HepG2 (cell line): ENCODE measurements at regions not wholly inside any gene's neighbourhood (a gene's known extent, or its start where the extent isn't known, plus 50 kb on each side); places are given as distances from the start of the nearest gene placed in this dataset.

Experiments used
- BCL6 ChIP-seq: IDR thresholded peaks from 2 replicates; pipeline ENCODE4 v1.6.1; 2016; ENCODE audit warnings: missing genetic modification reagents, missing compliant biosample characterization
- FOXC1 ChIP-seq: sonication (generic); formaldehyde crosslinking; IDR thresholded peaks from 2 replicates; pipeline ENCODE4 v1.8.0; 2022; ENCODE audit warnings: mild to moderate bottlenecking, missing genetic modification reagents, borderline replicate concordance
- KDM5A ChIP-seq: fragments of 200-600 bp; sonication (generic); IDR thresholded peaks from 2 replicates; pipeline ENCODE4 v1.7.0; 2018; ENCODE audit warnings: antibody characterized with exemption, mild to moderate bottlenecking, low read length, borderline replicate concordance
- MBNL3 ChIP-seq: fragments of 250-450 bp; sonication (Bioruptor Pico); conservative IDR thresholded peaks from 2 replicates; pipeline ENCODE4 v1.8.0; 2022; ENCODE audit warnings: mild to moderate bottlenecking, inconsistent platforms
- MTA1 ChIP-seq: sonication (generic); formaldehyde crosslinking; IDR thresholded peaks from 2 replicates; pipeline ENCODE4 v1.4.0; 2020; ENCODE audit warnings: missing genetic modification reagents, mild to moderate bottlenecking, borderline replicate concordance
- NFRKB ChIP-seq: fragments of 450-650 bp; IDR thresholded peaks from 2 replicates; pipeline ENCODE4 v1.6.1; 2017
- RNF2 ChIP-seq: fragments of 450-650 bp; conservative IDR thresholded peaks from 2 replicates; pipeline ENCODE4 v1.6.1; 2016; ENCODE audit warnings: low read depth
- SNAI1 ChIP-seq: sonication (generic); formaldehyde crosslinking; IDR thresholded peaks from 2 replicates; pipeline ENCODE4 v1.5.0; 2020; ENCODE audit warnings: mild to moderate bottlenecking, missing genetic modification reagents, borderline replicate concordance
- SNRNP70 ChIP-seq: fragments of 200-400 bp; formaldehyde crosslinking; IDR thresholded peaks from 2 replicates; pipeline ENCODE4 v1.6.1; 2017; ENCODE audit warnings: mild to moderate bottlenecking, low read depth, low read length, moderate library complexity
- TEAD3 ChIP-seq: optimal IDR thresholded peaks from 2 replicates; pipeline ENCODE3; 2016; ENCODE audit warnings: borderline replicate concordance
- ZBTB20 ChIP-seq: sonication (generic); formaldehyde crosslinking; IDR thresholded peaks from 2 replicates; pipeline ENCODE4 v1.8.1; 2023; ENCODE audit warnings: missing genetic modification reagents, low read depth, mild to moderate bottlenecking, borderline replicate concordance
- ZBTB38 ChIP-seq: sonication (generic); formaldehyde crosslinking; IDR thresholded peaks from 2 replicates; pipeline ENCODE4 v1.5.1; 2020; ENCODE audit warnings: mild to moderate bottlenecking, missing genetic modification reagents
- ZMYM4 ChIP-seq: sonication (generic); formaldehyde crosslinking; IDR thresholded peaks from 2 replicates; pipeline ENCODE4 v1.8.1; 2023; ENCODE audit warnings: mild to moderate bottlenecking, missing genetic modification reagents
- ZNF430 ChIP-seq: sonication (generic); formaldehyde crosslinking; IDR thresholded peaks from 2 replicates; pipeline ENCODE4 v1.9.0; 2021; ENCODE audit warnings: mild to moderate bottlenecking, missing genetic modification reagents
- ZNF605 ChIP-seq: sonication (generic); formaldehyde crosslinking; IDR thresholded peaks from 2 replicates; pipeline ENCODE4 v1.8.0; 2022; ENCODE audit warnings: mild to moderate bottlenecking, missing genetic modification reagents
- TF ChIP-seq, protein P1 (sequence below): sonication (generic); formaldehyde crosslinking; IDR thresholded peaks from 2 replicates; pipeline ENCODE4 v1.5.0; 2020; ENCODE audit warnings: missing genetic modification reagents
- TF ChIP-seq, protein P2 (sequence below): sonication (generic); formaldehyde crosslinking; IDR thresholded peaks from 2 replicates; pipeline ENCODE4 v1.8.0; 2022; ENCODE audit warnings: missing genetic modification reagents, low read depth, mild to moderate bottlenecking, borderline replicate concordance
- TF ChIP-seq, protein P3 (sequence below): sonication (generic); formaldehyde crosslinking; IDR thresholded peaks from 2 replicates; pipeline ENCODE4 v1.5.1; 2020; ENCODE audit warnings: missing genetic modification reagents, mild to moderate bottlenecking, borderline replicate concordance
- TF ChIP-seq, protein P4 (sequence below): sonication (generic); formaldehyde crosslinking; conservative IDR thresholded peaks from 2 replicates; pipeline ENCODE4 v1.4.0; 2020; ENCODE audit warnings: mild to moderate bottlenecking, missing genetic modification reagents, moderate library complexity
- TF ChIP-seq, protein P5 (sequence below): sonication (generic); formaldehyde crosslinking; IDR thresholded peaks from 2 replicates; pipeline ENCODE4 v1.5.0; 2020; ENCODE audit warnings: mild to moderate bottlenecking, missing genetic modification reagents

DNA sequence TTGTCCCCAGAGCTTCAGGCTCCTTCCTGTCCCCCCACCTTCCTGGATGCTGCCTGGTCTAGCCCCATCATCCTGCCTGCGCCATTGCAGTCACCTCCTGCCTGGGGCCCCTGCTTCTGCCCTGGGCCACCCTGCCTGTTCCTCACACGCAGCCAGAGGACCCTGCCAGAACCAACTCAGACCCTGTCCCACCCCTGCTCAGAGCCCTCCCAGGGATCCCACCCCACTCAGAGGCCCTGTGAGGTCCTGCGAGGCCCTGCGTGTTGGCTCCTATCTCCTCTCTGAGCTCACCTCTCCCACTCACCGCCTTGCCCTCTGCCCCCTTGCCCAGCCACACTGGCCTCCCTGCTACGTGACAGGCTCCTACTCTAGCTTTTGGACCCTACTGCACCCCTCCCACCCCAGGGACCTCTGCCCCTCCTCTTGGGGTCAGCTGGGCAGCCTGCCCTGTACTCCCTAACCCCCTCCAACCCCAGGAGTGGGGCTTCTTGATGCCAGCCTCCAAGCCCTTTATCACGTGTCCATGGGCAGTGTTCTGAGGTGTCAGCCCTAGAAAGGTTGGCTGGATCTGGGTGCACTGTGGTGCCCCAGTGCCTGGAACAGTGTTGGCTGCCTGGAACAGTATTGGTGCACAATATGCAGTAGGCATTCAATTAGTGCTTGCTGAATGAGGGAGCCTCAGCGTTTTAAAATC is 68.3 kb downstream of the CEBPB start (continued):
- TF ChIP-seq ZNF430 (CRISPR knock-in tag) (0 out of 2 replicates have a peak, but pooled peaks have one; percentile 43), KDM5A (no peak), NFRKB (no peak), ZBTB38 (CRISPR knock-in tag) (peak; percentile 42; the same call in 1 of the 2 replicates), ZBTB20 (CRISPR knock-in tag) (no peak), MTA1 (CRISPR knock-in tag) (peak; percentile 52; the same call in 1 of the 2 replicates), BCL6 (CRISPR knock-in tag) (no peak), ZNF605 (CRISPR knock-in tag) (no peak), FOXC1 (CRISPR knock-in tag) (no peak), RNF2 (no peak), ZMYM4 (CRISPR knock-in tag) (no peak), MBNL3 (CRISPR knock-in tag) (no peak), TEAD3 (CRISPR knock-in tag) (peak; percentile 72), SNRNP70 (no peak), SNAI1 (CRISPR knock-in tag) (no peak)
- TF ChIP-seq, protein P1, sequence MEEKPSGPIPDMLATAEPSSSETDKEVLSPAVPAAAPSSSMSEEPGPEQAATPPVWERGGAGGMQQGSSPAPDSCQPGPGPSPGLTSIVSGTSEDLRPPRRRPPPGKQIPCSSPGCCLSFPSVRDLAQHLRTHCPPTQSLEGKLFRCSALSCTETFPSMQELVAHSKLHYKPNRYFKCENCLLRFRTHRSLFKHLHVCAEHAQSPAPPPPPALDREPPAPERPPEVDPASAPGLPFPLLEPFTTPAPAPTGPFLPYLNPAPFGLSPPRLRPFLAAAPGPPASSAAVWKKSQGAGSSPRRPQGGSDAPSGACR (CRISPR knock-in tag): no peak
- TF ChIP-seq, protein P2, sequence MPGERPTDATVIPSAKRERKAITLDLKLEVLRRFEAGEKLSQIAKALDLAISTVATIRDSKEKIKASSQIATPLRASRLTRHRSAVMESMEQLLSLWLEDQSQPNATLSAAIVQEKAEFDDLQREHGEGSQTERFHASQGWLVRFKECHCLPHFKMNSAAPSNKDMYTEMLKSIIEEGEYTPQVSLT (CRISPR knock-in tag): no peak
- TF ChIP-seq, protein P3, sequence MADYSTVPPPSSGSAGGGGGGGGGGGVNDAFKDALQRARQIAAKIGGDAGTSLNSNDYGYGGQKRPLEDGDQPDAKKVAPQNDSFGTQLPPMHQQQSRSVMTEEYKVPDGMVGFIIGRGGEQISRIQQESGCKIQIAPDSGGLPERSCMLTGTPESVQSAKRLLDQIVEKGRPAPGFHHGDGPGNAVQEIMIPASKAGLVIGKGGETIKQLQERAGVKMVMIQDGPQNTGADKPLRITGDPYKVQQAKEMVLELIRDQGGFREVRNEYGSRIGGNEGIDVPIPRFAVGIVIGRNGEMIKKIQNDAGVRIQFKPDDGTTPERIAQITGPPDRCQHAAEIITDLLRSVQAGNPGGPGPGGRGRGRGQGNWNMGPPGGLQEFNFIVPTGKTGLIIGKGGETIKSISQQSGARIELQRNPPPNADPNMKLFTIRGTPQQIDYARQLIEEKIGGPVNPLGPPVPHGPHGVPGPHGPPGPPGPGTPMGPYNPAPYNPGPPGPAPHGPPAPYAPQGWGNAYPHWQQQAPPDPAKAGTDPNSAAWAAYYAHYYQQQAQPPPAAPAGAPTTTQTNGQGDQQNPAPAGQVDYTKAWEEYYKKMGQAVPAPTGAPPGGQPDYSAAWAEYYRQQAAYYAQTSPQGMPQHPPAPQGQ (CRISPR knock-in tag): no peak
- TF ChIP-seq, protein P4, sequence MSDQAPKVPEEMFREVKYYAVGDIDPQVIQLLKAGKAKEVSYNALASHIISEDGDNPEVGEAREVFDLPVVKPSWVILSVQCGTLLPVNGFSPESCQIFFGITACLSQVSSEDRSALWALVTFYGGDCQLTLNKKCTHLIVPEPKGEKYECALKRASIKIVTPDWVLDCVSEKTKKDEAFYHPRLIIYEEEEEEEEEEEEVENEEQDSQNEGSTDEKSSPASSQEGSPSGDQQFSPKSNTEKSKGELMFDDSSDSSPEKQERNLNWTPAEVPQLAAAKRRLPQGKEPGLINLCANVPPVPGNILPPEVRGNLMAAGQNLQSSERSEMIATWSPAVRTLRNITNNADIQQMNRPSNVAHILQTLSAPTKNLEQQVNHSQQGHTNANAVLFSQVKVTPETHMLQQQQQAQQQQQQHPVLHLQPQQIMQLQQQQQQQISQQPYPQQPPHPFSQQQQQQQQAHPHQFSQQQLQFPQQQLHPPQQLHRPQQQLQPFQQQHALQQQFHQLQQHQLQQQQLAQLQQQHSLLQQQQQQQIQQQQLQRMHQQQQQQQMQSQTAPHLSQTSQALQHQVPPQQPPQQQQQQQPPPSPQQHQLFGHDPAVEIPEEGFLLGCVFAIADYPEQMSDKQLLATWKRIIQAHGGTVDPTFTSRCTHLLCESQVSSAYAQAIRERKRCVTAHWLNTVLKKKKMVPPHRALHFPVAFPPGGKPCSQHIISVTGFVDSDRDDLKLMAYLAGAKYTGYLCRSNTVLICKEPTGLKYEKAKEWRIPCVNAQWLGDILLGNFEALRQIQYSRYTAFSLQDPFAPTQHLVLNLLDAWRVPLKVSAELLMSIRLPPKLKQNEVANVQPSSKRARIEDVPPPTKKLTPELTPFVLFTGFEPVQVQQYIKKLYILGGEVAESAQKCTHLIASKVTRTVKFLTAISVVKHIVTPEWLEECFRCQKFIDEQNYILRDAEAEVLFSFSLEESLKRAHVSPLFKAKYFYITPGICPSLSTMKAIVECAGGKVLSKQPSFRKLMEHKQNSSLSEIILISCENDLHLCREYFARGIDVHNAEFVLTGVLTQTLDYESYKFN (CRISPR knock-in tag): peak; percentile 62
- TF ChIP-seq, protein P5, sequence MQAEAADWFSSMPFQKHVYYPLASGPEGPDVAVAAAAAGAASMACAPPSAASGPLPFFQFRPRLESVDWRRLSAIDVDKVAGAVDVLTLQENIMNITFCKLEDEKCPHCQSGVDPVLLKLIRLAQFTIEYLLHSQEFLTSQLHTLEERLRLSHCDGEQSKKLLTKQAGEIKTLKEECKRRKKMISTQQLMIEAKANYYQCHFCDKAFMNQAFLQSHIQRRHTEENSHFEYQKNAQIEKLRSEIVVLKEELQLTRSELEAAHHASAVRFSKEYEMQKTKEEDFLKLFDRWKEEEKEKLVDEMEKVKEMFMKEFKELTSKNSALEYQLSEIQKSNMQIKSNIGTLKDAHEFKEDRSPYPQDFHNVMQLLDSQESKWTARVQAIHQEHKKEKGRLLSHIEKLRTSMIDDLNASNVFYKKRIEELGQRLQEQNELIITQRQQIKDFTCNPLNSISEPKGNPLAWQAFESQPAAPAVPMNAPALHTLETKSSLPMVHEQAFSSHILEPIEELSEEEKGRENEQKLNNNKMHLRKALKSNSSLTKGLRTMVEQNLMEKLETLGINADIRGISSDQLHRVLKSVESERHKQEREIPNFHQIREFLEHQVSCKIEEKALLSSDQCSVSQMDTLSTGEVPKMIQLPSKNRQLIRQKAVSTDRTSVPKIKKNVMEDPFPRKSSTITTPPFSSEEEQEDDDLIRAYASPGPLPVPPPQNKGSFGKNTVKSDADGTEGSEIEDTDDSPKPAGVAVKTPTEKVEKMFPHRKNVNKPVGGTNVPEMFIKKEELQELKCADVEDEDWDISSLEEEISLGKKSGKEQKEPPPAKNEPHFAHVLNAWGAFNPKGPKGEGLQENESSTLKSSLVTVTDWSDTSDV (CRISPR knock-in tag): no peak
